Stimulated activated CD8-positive, alpha-beta memory T cell treated with anti-CD3 and anti-CD28 coated beads, Interleukin-7, amount 100 ng/mL, for 48 hours (primary cell): ENCODE measurements at regions not wholly inside any gene's neighbourhood (a gene's known extent, or its start where the extent isn't known, plus 50 kb on each side); places are given as distances from the start of the nearest gene placed in this dataset.

ENCODE experiments used
- DNase-seq, 2 donors: peaks; one replicate each; pipeline ENCODE4 v3.0.0-alpha.2; 2020; ENCODE audit warnings: low read depth in 1 of 2; ENCODE audit errors: extremely low read depth in 1 of 2

- no peak for DNase-seq
Measured at GRCh38 chr12:107543416-107543815, 142.2 kb upstream of the PWP1 start.

GRCh38 chr12:107543841-107544240 lies 141.8 kb upstream of the PWP1 start:
- no peak for DNase-seq

- no peak for DNase-seq
Measured at GRCh38 chr12:107544937-107545336, 140.7 kb upstream of the PWP1 start.

GRCh38 chr12:107545737-107546353 lies 139.8 kb upstream of the PWP1 start:
- DNase-seq, result no peak

GRCh38 chr12:107547389-107547788 lies 138.2 kb upstream of the PWP1 start:
- DNase-seq, result no peak

- no peak for DNase-seq
Measured at GRCh38 chr12:107549651-107550480, 135.7 kb upstream of the PWP1 start.

- DNase-seq, result no peak
Measured at GRCh38 chr12:107551434-107551833, 134.2 kb upstream of the PWP1 start.

- DNase-seq, result no peak
Measured at GRCh38 chr12:107552263-107552662, 133.3 kb upstream of the PWP1 start.

- DNase-seq, result no peak
Measured at GRCh38 chr12:107553211-107553765, 132.3 kb upstream of the PWP1 start.

- no peak for DNase-seq
Measured at GRCh38 chr12:107554941-107555340, 130.7 kb upstream of the PWP1 start.

- DNase-seq, result no peak
Measured at GRCh38 chr12:107557026-107557425, 128.6 kb upstream of the PWP1 start.

- no peak for DNase-seq
Measured at GRCh38 chr12:107557589-107558100, 128.0 kb upstream of the PWP1 start.

GRCh38 chr12:107558141-107558815 lies 127.3 kb upstream of the PWP1 start:
- DNase-seq, result no peak

GRCh38 chr12:107558816-107559382 lies 126.7 kb upstream of the PWP1 start:
- DNase-seq, result no peak

- no peak for DNase-seq
Measured at GRCh38 chr12:107560165-107560898, 125.3 kb upstream of the PWP1 start.

GRCh38 chr12:107560899-107561285 lies 124.7 kb upstream of the PWP1 start:
- no peak for DNase-seq

GRCh38 chr12:107564946-107565345 lies 120.7 kb upstream of the PWP1 start:
- DNase-seq, result no peak

GRCh38 chr12:107565551-107565950 lies 120.0 kb upstream of the PWP1 start:
- no peak for DNase-seq

- no peak for DNase-seq
Measured at GRCh38 chr12:107567876-107568619, 117.6 kb upstream of the PWP1 start.

- no peak for DNase-seq
Measured at GRCh38 chr12:107568718-107569117, 116.9 kb upstream of the PWP1 start.
